Ammon's horn (tissue), 1 donor: ENCODE measurements at regions not wholly inside any gene's neighbourhood (a gene's known extent, or its start where the extent isn't known, plus 50 kb on each side); places are given as distances from the start of the nearest gene placed in this dataset.
"Not testable (repeated sequence)": the region's sequence is repeated elsewhere in the genome, so short reads cannot be mapped to it uniquely, and the experiment has no call there.

ENCODE experiments used
- DNase-seq: peaks from one replicate; pipeline ENCODE4 v3.0.0-alpha.2; 2016; ENCODE audit warnings: low spot score

GRCh38 chr19:28363254-28363653 is 849.7 kb downstream of the UQCRFS1 start:
- no peak for DNase-seq

GRCh38 chr19:28359431-28360414 is 853.2 kb downstream of the UQCRFS1 start:
- DNase-seq: no peak

- DNase-seq: no peak
Measured at GRCh38 chr19:28358633-28359032, 854.3 kb downstream of the UQCRFS1 start.

GRCh38 chr19:28351761-28352160 is 861.2 kb downstream of the UQCRFS1 start:
- no peak for DNase-seq

GRCh38 chr19:28351321-28351720 is 861.6 kb downstream of the UQCRFS1 start:
- DNase-seq: not testable (repeated sequence)

GRCh38 chr19:28350673-28351072 is 862.3 kb downstream of the UQCRFS1 start:
- DNase-seq: no peak

GRCh38 chr19:28350037-28350436 is 862.9 kb downstream of the UQCRFS1 start:
- DNase-seq: no peak

- DNase-seq: no peak
Measured at GRCh38 chr19:28349604-28350003, 863.3 kb downstream of the UQCRFS1 start.

GRCh38 chr19:28345811-28346210 is 867.1 kb downstream of the UQCRFS1 start:
- DNase-seq: no peak

GRCh38 chr19:28341810-28342350 is 871.1 kb downstream of the UQCRFS1 start:
- no peak for DNase-seq

- no peak for DNase-seq
Measured at GRCh38 chr19:28334419-28334818, 878.5 kb downstream of the UQCRFS1 start.

GRCh38 chr19:28333909-28334308 is 879.0 kb downstream of the UQCRFS1 start:
- DNase-seq: no peak

- no peak for DNase-seq
Measured at GRCh38 chr19:28332886-28333285, 880.1 kb downstream of the UQCRFS1 start.

- DNase-seq: no peak
Measured at GRCh38 chr19:28332351-28332750, 880.6 kb downstream of the UQCRFS1 start.

- DNase-seq: no peak
Measured at GRCh38 chr19:28331596-28331995, 881.4 kb downstream of the UQCRFS1 start.

- no peak for DNase-seq
Measured at GRCh38 chr19:28330831-28331230, 882.1 kb downstream of the UQCRFS1 start.

GRCh38 chr19:28329429-28329828 is 883.5 kb downstream of the UQCRFS1 start:
- DNase-seq: no peak

- DNase-seq: no peak
Measured at GRCh38 chr19:28327905-28328304, 885.0 kb downstream of the UQCRFS1 start.

- no peak for DNase-seq
Measured at GRCh38 chr19:28326746-28327145, 886.2 kb downstream of the UQCRFS1 start.

- no peak for DNase-seq
Measured at GRCh38 chr19:28324275-28325060, 888.5 kb downstream of the UQCRFS1 start.

- no peak for DNase-seq
Measured at GRCh38 chr19:28322945-28323344, 890.0 kb downstream of the UQCRFS1 start.

- DNase-seq: no peak
Measured at GRCh38 chr19:28322491-28322890, 890.5 kb downstream of the UQCRFS1 start.

- no peak for DNase-seq
Measured at GRCh38 chr19:28319918-28320317, 893.0 kb downstream of the UQCRFS1 start.
